Colonic mucosa (tissue), 4 donors: ENCODE measurements at regions not wholly inside any gene's neighbourhood (a gene's known extent, or its start where the extent isn't known, plus 50 kb on each side); places are given as distances from the start of the nearest gene placed in this dataset.

Source experiments
- DNase-seq: peaks from one replicate; pipeline ENCODE4 v3.0.0-alpha.2; 2020
- H3K27ac ChIP-seq: fragments of 200-600 bp; one replicate; pipeline ENCODE4 v1.8.0; 2021
- H3K27me3 ChIP-seq: fragments of 200-600 bp; one replicate; pipeline ENCODE4 v1.8.0; 2021
- H3K36me3 ChIP-seq: fragments of 200-600 bp; one replicate; pipeline ENCODE4 v1.8.0; 2021
- H3K4me1 ChIP-seq: fragments of 200-600 bp; one replicate; pipeline ENCODE4 v1.8.0; 2021; ENCODE audit warnings: mild to moderate bottlenecking
- H3K4me3 ChIP-seq: fragments of 200-600 bp; one replicate; pipeline ENCODE4 v1.8.0; 2021
- H3K9ac ChIP-seq, 2 donors: one replicate each; pipeline ENCODE4 v1.7.0; 2013; ENCODE audit warnings: control low read depth in 2 of 2, low read depth in 2 of 2, low read length in 2 of 2
- H3K9me3 ChIP-seq: fragments of 200-600 bp; one replicate; pipeline ENCODE4 v1.8.0; 2021
- intact Hi-C: fragments of 100-400 bp; cut with DNase I; formaldehyde crosslinking; loops from one replicate; pipeline ENCODE4 v1.14.1; 2022
- TF ChIP-seq, protein P1 (sequence below): fragments of 200-600 bp; IDR thresholded peaks from one replicate; pipeline ENCODE4 v1.8.0; 2022; ENCODE audit warnings: antibody characterized with exemption, mild to moderate bottlenecking
- donor health status: healthy.
- donor health status: DM: no; HTN: no; CAD: no.
- donor health status: DM: no; HTN: no; CAD: no.

- no peak for DNase-seq
- Histone ChIP-seq H3K4me1 (no peaks in the 10 kb centered on the region), H3K27ac (no peak overlapping the region), H3K9me3 (no peaks in the 10 kb centered on the region), H3K27me3 (no peaks in the 10 kb centered on the region), H3K36me3 (no peaks in the 10 kb centered on the region), H3K9ac (no peak overlapping the region), H3K4me3 (no peak overlapping the region)
- intact Hi-C loops: no loop called here
- TF ChIP-seq, protein P1, sequence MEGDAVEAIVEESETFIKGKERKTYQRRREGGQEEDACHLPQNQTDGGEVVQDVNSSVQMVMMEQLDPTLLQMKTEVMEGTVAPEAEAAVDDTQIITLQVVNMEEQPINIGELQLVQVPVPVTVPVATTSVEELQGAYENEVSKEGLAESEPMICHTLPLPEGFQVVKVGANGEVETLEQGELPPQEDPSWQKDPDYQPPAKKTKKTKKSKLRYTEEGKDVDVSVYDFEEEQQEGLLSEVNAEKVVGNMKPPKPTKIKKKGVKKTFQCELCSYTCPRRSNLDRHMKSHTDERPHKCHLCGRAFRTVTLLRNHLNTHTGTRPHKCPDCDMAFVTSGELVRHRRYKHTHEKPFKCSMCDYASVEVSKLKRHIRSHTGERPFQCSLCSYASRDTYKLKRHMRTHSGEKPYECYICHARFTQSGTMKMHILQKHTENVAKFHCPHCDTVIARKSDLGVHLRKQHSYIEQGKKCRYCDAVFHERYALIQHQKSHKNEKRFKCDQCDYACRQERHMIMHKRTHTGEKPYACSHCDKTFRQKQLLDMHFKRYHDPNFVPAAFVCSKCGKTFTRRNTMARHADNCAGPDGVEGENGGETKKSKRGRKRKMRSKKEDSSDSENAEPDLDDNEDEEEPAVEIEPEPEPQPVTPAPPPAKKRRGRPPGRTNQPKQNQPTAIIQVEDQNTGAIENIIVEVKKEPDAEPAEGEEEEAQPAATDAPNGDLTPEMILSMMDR: no peak
Measured at GRCh38 chr5:152185547-152186245, 219.4 kb downstream of the NMUR2 start.

DNA sequence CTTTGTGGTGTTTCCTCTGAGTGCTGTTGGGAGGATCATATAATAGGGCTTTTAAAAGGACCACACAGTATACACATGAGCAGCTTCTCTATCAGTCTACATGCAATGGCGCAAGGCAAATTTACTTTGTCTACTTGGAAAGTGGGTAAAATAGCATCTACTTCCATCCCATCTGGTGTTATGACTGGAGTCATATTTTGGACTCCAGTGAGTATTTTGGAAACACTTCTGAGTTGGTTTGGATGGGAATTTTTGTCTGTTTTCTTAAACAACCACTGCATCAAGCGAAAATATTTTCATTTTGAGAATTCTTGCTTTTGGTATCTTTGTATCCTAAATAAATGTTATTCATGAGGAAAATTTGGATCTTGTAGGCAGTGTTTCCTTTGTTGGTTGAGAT lies 220.8 kb downstream of the NMUR2 start:
- intact Hi-C loops: no loop called here
- no peak overlapping the region for H3K9ac ChIP-seq
- H3K36me3 ChIP-seq: no peaks in the 10 kb centered on the region
- H3K27ac ChIP-seq: no peak overlapping the region
- H3K27me3 ChIP-seq: no peaks in the 10 kb centered on the region
- H3K9me3 ChIP-seq: no peaks in the 10 kb centered on the region
- TF ChIP-seq, protein P1: no peak
- no peaks in the 10 kb centered on the region for H3K4me1 ChIP-seq
- H3K4me3 ChIP-seq: no peak overlapping the region
- no peak for DNase-seq

DNA sequence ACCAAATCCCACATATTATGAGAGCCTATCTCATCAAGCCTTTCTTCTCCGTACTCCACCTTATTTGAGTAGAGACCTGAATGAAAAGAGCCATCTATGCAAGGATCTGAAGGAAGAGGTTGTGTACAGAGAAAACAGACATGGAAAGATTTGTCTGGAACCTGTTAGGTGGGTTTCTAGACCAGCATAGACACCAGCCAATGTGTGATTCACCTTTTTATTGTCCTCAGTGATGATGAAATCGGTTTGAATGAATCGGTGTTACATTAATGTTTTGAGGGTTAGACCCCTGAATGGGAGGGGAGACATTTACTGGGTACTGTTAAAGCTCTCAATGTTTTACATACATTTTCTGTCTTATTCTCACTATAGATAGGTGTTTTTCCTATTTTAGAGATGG lies 223.6 kb downstream of the NMUR2 start:
- H3K27ac ChIP-seq: no peak overlapping the region
- no peak overlapping the region for H3K9ac ChIP-seq
- no peaks in the 10 kb centered on the region for H3K27me3 ChIP-seq
- no peak for DNase-seq
- intact Hi-C loops: no loop called here
- no peak overlapping the region for H3K4me3 ChIP-seq
- TF ChIP-seq, protein P1: no peak
- no peaks in the 10 kb centered on the region for H3K9me3 ChIP-seq
- no peaks in the 10 kb centered on the region for H3K4me1 ChIP-seq
- H3K36me3 ChIP-seq: no peaks in the 10 kb centered on the region

DNA sequence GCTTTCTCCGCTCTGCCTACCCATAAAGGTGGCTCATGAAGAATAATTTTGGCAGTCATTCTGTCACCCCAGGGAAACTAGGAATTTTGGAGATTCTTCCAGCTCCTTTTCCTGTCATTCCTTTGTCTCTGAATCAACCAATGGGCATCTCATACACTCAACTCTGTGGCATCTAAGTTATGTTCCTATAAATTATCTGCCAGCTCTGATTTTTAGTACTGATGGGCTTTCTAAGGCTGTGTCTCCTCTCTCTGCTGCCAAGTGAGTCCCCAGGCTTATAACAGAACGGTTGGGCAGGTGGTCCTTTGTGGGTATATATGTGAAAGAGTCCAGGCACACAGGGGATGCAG lies 226.8 kb downstream of the NMUR2 start:
- no peak for DNase-seq
- Histone ChIP-seq H3K9me3 (no peaks in the 10 kb centered on the region), H3K4me1 (no peaks in the 10 kb centered on the region), H3K9ac (no peak overlapping the region), H3K36me3 (no peaks in the 10 kb centered on the region), H3K27me3 (no peaks in the 10 kb centered on the region), H3K4me3 (no peak overlapping the region), H3K27ac (no peak overlapping the region)
- TF ChIP-seq, protein P1: no peak
- intact Hi-C loops: no loop called here

- Histone ChIP-seq H3K9ac (no peak overlapping the region), H3K27me3 (no peaks in the 10 kb centered on the region), H3K4me1 (no peaks in the 10 kb centered on the region), H3K4me3 (no peak overlapping the region), H3K9me3 (no peaks in the 10 kb centered on the region), H3K36me3 (no peaks in the 10 kb centered on the region), H3K27ac (no peak overlapping the region)
- intact Hi-C loops: no loop called here
- no peak for DNase-seq
- TF ChIP-seq, protein P1: no peak
Measured at GRCh38 chr5:152177626-152178349, 227.3 kb downstream of the NMUR2 start.
